OCI-LY1 (cell line): ENCODE measurements at regions not wholly inside any gene's neighbourhood (a gene's known extent, or its start where the extent isn't known, plus 50 kb on each side); places are given as distances from the start of the nearest gene placed in this dataset.

Experiments used
- H2AFZ ChIP-seq: fragments of 200-600 bp; sonication (generic), shearing (Covaris generic); 2 replicates; pipeline ENCODE4 v1.6.0; 2014; ENCODE audit warnings: antibody characterized with exemption, mild to moderate bottlenecking, low read length
- H3F3A ChIP-seq: fragments of 200-600 bp; sonication (generic), shearing (Covaris generic); 2 replicates; pipeline ENCODE4 v1.6.0; 2014; ENCODE audit warnings: mild to moderate bottlenecking, antibody characterized with exemption, low read length, moderate library complexity; ENCODE audit not compliant: insufficient read depth
- H3K27ac ChIP-seq: fragments of 200-600 bp; sonication (generic); 2 replicates; pipeline ENCODE4 v1.5.1; 2014; ENCODE audit warnings: low read length, mixed run types, mild to moderate bottlenecking, low read depth; ENCODE audit not compliant: poor library complexity, severe bottlenecking
- H3K27me3 ChIP-seq: fragments of 200-600 bp; sonication (generic); 2 replicates; pipeline ENCODE4 v1.6.0; 2014; ENCODE audit warnings: antibody characterized with exemption, mild to moderate bottlenecking, low read length, moderate library complexity; ENCODE audit not compliant: insufficient read depth
- H3K36me3 ChIP-seq: fragments of 200-600 bp; sonication (generic); 2 replicates; pipeline ENCODE4 v1.6.1; 2014; ENCODE audit warnings: mild to moderate bottlenecking, antibody characterized with exemption, low read length, moderate library complexity, mixed read lengths; ENCODE audit not compliant: insufficient read depth
- H3K4me1 ChIP-seq: fragments of 200-600 bp; sonication (generic); 2 replicates; pipeline ENCODE4 v1.5.1; 2014; ENCODE audit warnings: mild to moderate bottlenecking, low read length, moderate library complexity; ENCODE audit not compliant: insufficient read depth, severe bottlenecking
- H3K4me2 ChIP-seq: fragments of 200-600 bp; sonication (generic), shearing (Covaris generic); 2 replicates; pipeline ENCODE4 v1.6.1; 2014; ENCODE audit warnings: low read length
- H3K4me3 ChIP-seq: fragments of 200-600 bp; sonication (generic); 2 replicates; pipeline ENCODE4 v1.5.1; 2014; ENCODE audit warnings: low read length, low read depth, mild to moderate bottlenecking, mixed read lengths; ENCODE audit not compliant: poor library complexity, severe bottlenecking
- H3K79me2 ChIP-seq: fragments of 200-600 bp; shearing (Covaris generic); 2 replicates; pipeline ENCODE4 v1.6.1; 2016; ENCODE audit warnings: mixed run types, low read length, mixed read lengths; ENCODE audit not compliant: insufficient read depth
- H3K9ac ChIP-seq: fragments of 200-600 bp; sonication (generic), shearing (Covaris generic); 2 replicates; pipeline ENCODE4 v1.6.1; 2014; ENCODE audit warnings: mild to moderate bottlenecking, low read length, mixed read lengths
- H3K9me2 ChIP-seq: fragments of 200-600 bp; sonication (generic), shearing (Covaris generic); 2 replicates; pipeline ENCODE4 v1.6.1; 2014; ENCODE audit warnings: low read depth, mild to moderate bottlenecking, low read length, mixed read lengths
- H3K9me3 ChIP-seq: fragments of 200-600 bp; shearing (Covaris generic); 2 replicates; pipeline ENCODE4 v1.6.1; 2014; ENCODE audit warnings: low read length, mixed read lengths
- H4K20me1 ChIP-seq: fragments of 200-600 bp; sonication (generic), shearing (Covaris generic); 2 replicates; pipeline ENCODE4 v1.6.0; 2016; ENCODE audit warnings: mild to moderate bottlenecking, low read length; ENCODE audit not compliant: insufficient read depth
- CTCF ChIP-seq: fragments of 200-600 bp; sonication (generic), shearing (Covaris generic); IDR thresholded peaks from 2 replicates; pipeline ENCODE4 v1.5.1; 2017; ENCODE audit warnings: mild to moderate bottlenecking, antibody characterized with exemption, low read length, moderate library complexity, mixed read lengths
- EZH2 ChIP-seq: fragments of 200-600 bp; sonication (generic), shearing (Covaris generic); IDR thresholded peaks from 2 replicates; pipeline ENCODE4 v1.8.0; 2017; ENCODE audit warnings: borderline replicate concordance, mixed run types, mild to moderate bottlenecking, antibody characterized with exemption, low read length, moderate library complexity, mixed read lengths

GRCh38 chr20:24870881-24871280, 78.2 kb upstream of the CST7 start:
- no peaks in the 10 kb centered on the region for H3K4me1 ChIP-seq
- H3K36me3 ChIP-seq: no peaks in the 10 kb centered on the region
- no peaks in the 10 kb centered on the region for H4K20me1 ChIP-seq
- H3K9me3 ChIP-seq: no peaks in the 10 kb centered on the region
- no peak overlapping the region for H3K9ac ChIP-seq
- no peaks in the 10 kb centered on the region for H3K79me2 ChIP-seq
- H3K4me2 ChIP-seq: no peak overlapping the region
- TF ChIP-seq EZH2 (no peak), CTCF (no peak)
- H3K4me3 ChIP-seq: no peak overlapping the region
- 0 out of 2 replicates have a peak, but pooled peaks cover 3% of the 10 kb centered on the region for H3K27me3 ChIP-seq
- H3F3A ChIP-seq: no peaks in the 10 kb centered on the region
- H3K27ac ChIP-seq: no peak overlapping the region
- no peaks in the 10 kb centered on the region for H3K9me2 ChIP-seq
- no peak overlapping the region for H2AFZ ChIP-seq

- 0 out of 2 replicates have a peak, but pooled peaks cover 3% of the 10 kb centered on the region for H3K27me3 ChIP-seq
Observed at GRCh38 chr20:24871480-24872213, 77.4 kb upstream of the CST7 start.

GRCh38 chr20:24872291-24873024, 76.6 kb upstream of the CST7 start:
- H3K27me3 ChIP-seq: 0 out of 2 replicates have a peak, but pooled peaks cover 3% of the 10 kb centered on the region
- no peak overlapping the region for H3K9ac ChIP-seq
- no peaks in the 10 kb centered on the region for H3K79me2 ChIP-seq
- no peak overlapping the region for H3K27ac ChIP-seq
- H2AFZ ChIP-seq: no peak overlapping the region
- no peaks in the 10 kb centered on the region for H3K9me3 ChIP-seq
- TF ChIP-seq EZH2 (no peak), CTCF (no peak)
- H3K4me2 ChIP-seq: no peak overlapping the region
- no peaks in the 10 kb centered on the region for H4K20me1 ChIP-seq
- no peaks in the 10 kb centered on the region for H3K36me3 ChIP-seq
- H3K4me1 ChIP-seq: no peaks in the 10 kb centered on the region
- H3K9me2 ChIP-seq: no peaks in the 10 kb centered on the region
- H3F3A ChIP-seq: no peaks in the 10 kb centered on the region
- H3K4me3 ChIP-seq: no peak overlapping the region

More at GRCh38 chr20:24871480-24872213, 77.4 kb upstream of the CST7 start:
- Histone ChIP-seq H2AFZ (no peak overlapping the region), H3K36me3 (no peaks in the 10 kb centered on the region), H3K79me2 (no peaks in the 10 kb centered on the region), H3F3A (no peaks in the 10 kb centered on the region), H3K9me3 (no peaks in the 10 kb centered on the region), H3K27ac (no peak overlapping the region), H3K9ac (no peak overlapping the region), H3K4me3 (no peak overlapping the region), H3K9me2 (no peaks in the 10 kb centered on the region), H3K4me2 (no peak overlapping the region), H3K4me1 (no peaks in the 10 kb centered on the region), H4K20me1 (no peaks in the 10 kb centered on the region)
- TF ChIP-seq EZH2 (no peak), CTCF (no peak)
